Neuronal stem cell (in vitro differentiated cells): ENCODE measurements at regions not wholly inside any gene's neighbourhood (a gene's known extent, or its start where the extent isn't known, plus 50 kb on each side); places are given as distances from the start of the nearest gene placed in this dataset.
A peak's percentile ranks its signal among the peaks of the same experiment; 100 is the strongest.

Experiments used
- DNase-seq: peaks from one replicate; pipeline ENCODE4 v3.0.0-alpha.2; 2013; ENCODE audit warnings: low spot score
- H2AFZ ChIP-seq: one replicate; pipeline ENCODE4 v1.6.1; 2013; ENCODE audit warnings: mild to moderate bottlenecking, low read length, inconsistent platforms
- H2AK5ac ChIP-seq: 2 replicates; pipeline ENCODE4 v1.6.1; 2013; ENCODE audit warnings: low read depth, mild to moderate bottlenecking, inconsistent platforms, low read length, moderate library complexity, mixed read lengths
- H2BK120ac ChIP-seq: 2 replicates; pipeline ENCODE4 v1.6.1; 2013; ENCODE audit warnings: low read depth, mild to moderate bottlenecking, inconsistent platforms, low read length, moderate library complexity, mixed read lengths
- H2BK12ac ChIP-seq: one replicate; pipeline ENCODE4 v1.6.1; 2013; ENCODE audit warnings: low read length, inconsistent platforms
- H2BK15ac ChIP-seq: 2 replicates; pipeline ENCODE4 v1.6.1; 2013; ENCODE audit warnings: mild to moderate bottlenecking, low read length, inconsistent platforms, mixed read lengths
- H2BK5ac ChIP-seq: one replicate; pipeline ENCODE4 v1.6.1; 2013; ENCODE audit warnings: inconsistent platforms, mild to moderate bottlenecking, low read length, moderate library complexity
- H3K14ac ChIP-seq: one replicate; pipeline ENCODE4 v1.6.1; 2013; ENCODE audit warnings: low read length, inconsistent platforms
- H3K18ac ChIP-seq: 2 replicates; pipeline ENCODE4 v1.6.1; 2013; ENCODE audit warnings: low read length, inconsistent platforms
- H3K23ac ChIP-seq: 2 replicates; pipeline ENCODE4 v1.6.1; 2013; ENCODE audit warnings: low read depth, mild to moderate bottlenecking, mixed read lengths, low read length, inconsistent platforms; ENCODE audit not compliant: poor library complexity
- H3K27ac ChIP-seq: replicated peaks from 3 replicates; pipeline ENCODE4 v1.5.1; 2013; ENCODE audit warnings: low read length, inconsistent platforms
- H3K27me3 ChIP-seq, 3 experiments: 2 replicates each; pipeline ENCODE4 v1.6.1; 2013; ENCODE audit warnings: low read length in 3 of 3, mild to moderate bottlenecking in 2 of 3, inconsistent platforms in 1 of 3, low read depth in 1 of 3, mixed read lengths in 1 of 3, moderate library complexity in 1 of 3; ENCODE audit not compliant: control insufficient read depth in 3 of 3, insufficient read depth in 3 of 3
- H3K36me3 ChIP-seq, 2 donors: replicated peaks in 1 of 2; 2 replicates each; pipeline ENCODE4 v1.6.1; 2013; ENCODE audit warnings: low read length in 2 of 2; ENCODE audit not compliant: control insufficient read depth in 2 of 2, insufficient read depth in 2 of 2
- H3K4ac ChIP-seq: 2 replicates; pipeline ENCODE4 v1.6.1; 2013; ENCODE audit warnings: inconsistent platforms, mild to moderate bottlenecking, low read length, moderate library complexity
- H3K4me1 ChIP-seq, 2 donors: 1 replicate in 1 of 2; 2 replicates in 1 of 2; pipeline ENCODE4 v1.6.1; 2013; ENCODE audit warnings: low read length in 2 of 2, low read depth in 1 of 2; ENCODE audit not compliant: control insufficient read depth in 2 of 2, insufficient read depth in 1 of 2
- H3K4me2 ChIP-seq: one replicate; pipeline ENCODE4 v1.6.1; 2013; ENCODE audit warnings: mild to moderate bottlenecking, low read length, inconsistent platforms; ENCODE audit not compliant: insufficient read depth, poor library complexity, severe bottlenecking
- H3K4me3 ChIP-seq, 2 donors: 2 replicates each; pipeline ENCODE4 v1.5.1; 2013; ENCODE audit warnings: low read length in 2 of 2, mild to moderate bottlenecking in 2 of 2, inconsistent platforms in 1 of 2, moderate library complexity in 1 of 2
- H3K79me1 ChIP-seq: one replicate; pipeline ENCODE4 v1.6.1; 2013; ENCODE audit warnings: low read depth, mild to moderate bottlenecking, inconsistent platforms, low read length, moderate library complexity
- H3K9ac ChIP-seq: one replicate; pipeline ENCODE4 v1.6.1; 2013; ENCODE audit warnings: mild to moderate bottlenecking, low read depth, low read length, inconsistent platforms; ENCODE audit not compliant: poor library complexity
- H3K9me3 ChIP-seq, 2 donors: replicated peaks in 1 of 2; 2 replicates each; pipeline versions ENCODE3 to v1.6.1; 2013; ENCODE audit warnings: low read length in 2 of 2, mild to moderate bottlenecking in 2 of 2, inconsistent platforms in 1 of 2, low read depth in 1 of 2, mixed read lengths in 1 of 2, moderate library complexity in 1 of 2; ENCODE audit not compliant: control insufficient read depth in 2 of 2, insufficient read depth in 1 of 2
- H4K8ac ChIP-seq: one replicate; pipeline ENCODE4 v1.6.1; 2013; ENCODE audit warnings: low read depth, mild to moderate bottlenecking, inconsistent platforms, low read length, moderate library complexity
- H4K91ac ChIP-seq: one replicate; pipeline ENCODE4 v1.6.1; 2013; ENCODE audit warnings: low read length, low read depth, mild to moderate bottlenecking, inconsistent platforms; ENCODE audit not compliant: poor library complexity
- WGBS, 2 donors: extraction: QIAGEN DNeasy Blood & Tissue Kit; methylation state at CpG; one replicate each; pipeline ENCODE4 v1.1.7; 2013; ENCODE audit warnings: missing lambda C conversion rate in 2 of 2, mixed read lengths in 1 of 2; ENCODE audit not compliant: insufficient read length in 2 of 2, insufficient replicate concordance in 1 of 2; ENCODE audit errors: extremely low coverage in 2 of 2; 5-methylcytosine and 5-hydroxymethylcytosine counted together

DNA sequence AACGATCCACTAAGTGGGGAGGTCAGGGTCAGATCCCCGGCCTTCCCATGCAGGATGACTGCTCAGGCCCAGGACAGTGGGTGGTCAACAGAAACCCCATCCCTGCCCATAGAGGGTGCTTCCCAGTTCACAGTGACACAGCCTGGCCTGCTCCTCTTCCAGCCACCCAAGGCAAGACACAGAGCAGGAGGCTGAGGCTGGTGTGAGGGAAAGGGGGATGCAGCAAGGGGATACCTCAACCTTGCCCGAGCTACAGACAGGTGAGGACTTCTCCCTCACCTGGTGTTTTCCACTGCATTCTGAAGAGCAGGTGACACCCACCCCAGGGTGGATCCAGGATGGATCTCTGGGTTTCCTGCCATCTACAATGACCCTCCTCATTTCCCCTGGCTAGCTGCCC lies 106.7 kb downstream of the KIF26A start:
- H3K27ac ChIP-seq = no peak overlapping the region
- no peak overlapping the region for H3K23ac ChIP-seq
- no peaks in the 10 kb centered on the region for H3K79me1 ChIP-seq
- H3K4me2 ChIP-seq = no peak overlapping the region
- no peak overlapping the region for H2BK120ac ChIP-seq
- H2BK5ac ChIP-seq = no peak overlapping the region
- H3K4ac ChIP-seq = no peak overlapping the region
- no CpG with 5 or more reads among the region's 3 CpGs for WGBS, 2 donors
- H4K8ac ChIP-seq = no peak overlapping the region
- H2BK12ac ChIP-seq = no peak overlapping the region
- H2AK5ac ChIP-seq = peak overlapping the region; percentile 27
- H2BK15ac ChIP-seq = no peak overlapping the region
- no peak overlapping the region for H3K4me3 ChIP-seq
- peaks cover 0 to 3% of the 10 kb centered on the region in 2 donors for H3K4me1 ChIP-seq
- no peak for DNase-seq
- H3K9me3 ChIP-seq = peaks cover 8 to 9% of the 10 kb centered on the region in 2 donors
- no peak overlapping the region for H3K14ac ChIP-seq
- no peak overlapping the region for H3K18ac ChIP-seq
- no peaks in the 10 kb centered on the region for H3K36me3 ChIP-seq
- no peak overlapping the region for H4K91ac ChIP-seq
- H3K27me3 ChIP-seq = peaks cover 0 to 4% (median 0%) of the 10 kb centered on the region in 3 experiments
- H3K9ac ChIP-seq = no peak overlapping the region
- no peak overlapping the region for H2AFZ ChIP-seq

GRCh38 chr14:104245723-104246122 lies 107.3 kb downstream of the KIF26A start:
- Histone ChIP-seq H3K4me2 (no peak overlapping the region), H2BK15ac (no peak overlapping the region), H3K9ac (no peak overlapping the region), H3K18ac (no peak overlapping the region), H2BK120ac (no peak overlapping the region), H3K27me3 (no peaks in the 10 kb centered on the region), H2BK5ac (no peak overlapping the region), H3K4me3 (no peak overlapping the region), H4K91ac (no peak overlapping the region), H3K14ac (no peak overlapping the region), H3K79me1 (no peaks in the 10 kb centered on the region), H2BK12ac (no peak overlapping the region), H2AK5ac (no peak overlapping the region), H2AFZ (no peak overlapping the region), H3K4ac (no peak overlapping the region), H3K4me1 (no peaks in the 10 kb centered on the region), H3K27ac (no peak overlapping the region), H3K9me3 (peaks cover 8 to 9% of the 10 kb centered on the region in 2 donors), H3K23ac (no peak overlapping the region), H4K8ac (no peak overlapping the region), H3K36me3 (no peaks in the 10 kb centered on the region)
- no CpG with 5 or more reads among the region's 2 CpGs for WGBS, 2 donors
- DNase-seq = no peak

DNA sequence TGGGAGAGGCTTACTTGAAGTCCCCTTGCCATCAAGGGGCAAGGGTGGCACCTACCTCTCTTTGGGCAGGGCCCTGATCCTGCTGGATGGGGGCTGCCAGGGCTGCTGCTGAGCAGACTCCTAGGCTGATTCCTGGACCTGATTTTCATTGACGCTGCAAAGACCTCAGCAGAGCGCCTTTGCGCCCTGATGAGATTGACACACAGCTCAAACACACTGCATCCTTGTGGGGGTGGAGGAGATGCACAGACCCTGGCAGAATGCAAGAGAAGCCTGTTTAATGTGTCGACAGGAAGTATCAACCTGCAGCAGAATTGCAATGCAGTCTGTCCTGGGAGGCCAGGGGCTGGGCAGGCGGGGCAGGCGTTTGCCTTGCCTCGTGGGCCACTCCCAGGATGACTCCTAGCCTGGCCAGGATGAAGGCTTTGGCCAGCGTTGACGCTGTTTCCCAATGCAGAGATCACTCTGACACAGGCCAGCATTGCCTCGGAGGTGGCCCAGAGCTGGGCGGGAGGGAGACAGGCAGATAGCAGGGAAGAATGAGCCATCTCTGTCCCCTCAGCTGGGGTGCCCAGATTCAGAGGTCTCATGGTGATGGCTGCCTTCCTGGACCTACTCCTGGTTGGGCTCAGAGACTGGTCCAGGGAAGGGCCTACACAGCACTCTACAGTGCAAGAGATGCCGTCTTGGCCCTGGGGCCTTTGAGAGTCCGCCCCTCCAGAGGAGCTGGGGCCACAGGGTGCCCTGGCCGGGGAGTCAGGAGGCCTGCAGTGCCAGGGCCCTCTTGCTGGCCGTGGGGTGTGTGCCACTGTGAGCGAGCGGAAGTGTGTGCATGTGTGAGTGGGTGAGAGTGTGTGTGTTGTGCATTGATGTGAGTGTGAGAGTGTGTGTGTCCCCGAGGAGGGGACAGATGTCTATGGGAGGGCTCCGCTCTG lies 108.3 kb downstream of the KIF26A start:
- H3K4me3 ChIP-seq = no peak overlapping the region
- H3K36me3 ChIP-seq = no peaks in the 10 kb centered on the region
- H2AFZ ChIP-seq = no peak overlapping the region
- no peak overlapping the region for H3K27ac ChIP-seq
- H4K91ac ChIP-seq = no peak overlapping the region
- H3K9me3 ChIP-seq = peaks cover 8 to 9% of the 10 kb centered on the region in 2 donors
- no peak overlapping the region for H3K23ac ChIP-seq
- H3K9ac ChIP-seq = peak overlapping the region; percentile 63
- H3K79me1 ChIP-seq = no peaks in the 10 kb centered on the region
- no peaks in the 10 kb centered on the region for H3K27me3 ChIP-seq
- no peak overlapping the region for H2AK5ac ChIP-seq
- peak overlapping the region; percentile 13 for H2BK5ac ChIP-seq
- no peak overlapping the region for H3K4me2 ChIP-seq
- no peak for DNase-seq
- H4K8ac ChIP-seq = no peak overlapping the region
- H3K4me1 ChIP-seq = no peaks in the 10 kb centered on the region
- peak overlapping the region; percentile 47 for H3K14ac ChIP-seq
- peak overlapping the region; percentile 13 for H3K18ac ChIP-seq
- no peak overlapping the region for H2BK12ac ChIP-seq
- no peak overlapping the region for H3K4ac ChIP-seq
- H2BK120ac ChIP-seq = no peak overlapping the region
- WGBS, 2 donors = no CpG with 5 or more reads among the region's 19 CpGs
- peak overlapping the region; percentile 75 for H2BK15ac ChIP-seq

DNA sequence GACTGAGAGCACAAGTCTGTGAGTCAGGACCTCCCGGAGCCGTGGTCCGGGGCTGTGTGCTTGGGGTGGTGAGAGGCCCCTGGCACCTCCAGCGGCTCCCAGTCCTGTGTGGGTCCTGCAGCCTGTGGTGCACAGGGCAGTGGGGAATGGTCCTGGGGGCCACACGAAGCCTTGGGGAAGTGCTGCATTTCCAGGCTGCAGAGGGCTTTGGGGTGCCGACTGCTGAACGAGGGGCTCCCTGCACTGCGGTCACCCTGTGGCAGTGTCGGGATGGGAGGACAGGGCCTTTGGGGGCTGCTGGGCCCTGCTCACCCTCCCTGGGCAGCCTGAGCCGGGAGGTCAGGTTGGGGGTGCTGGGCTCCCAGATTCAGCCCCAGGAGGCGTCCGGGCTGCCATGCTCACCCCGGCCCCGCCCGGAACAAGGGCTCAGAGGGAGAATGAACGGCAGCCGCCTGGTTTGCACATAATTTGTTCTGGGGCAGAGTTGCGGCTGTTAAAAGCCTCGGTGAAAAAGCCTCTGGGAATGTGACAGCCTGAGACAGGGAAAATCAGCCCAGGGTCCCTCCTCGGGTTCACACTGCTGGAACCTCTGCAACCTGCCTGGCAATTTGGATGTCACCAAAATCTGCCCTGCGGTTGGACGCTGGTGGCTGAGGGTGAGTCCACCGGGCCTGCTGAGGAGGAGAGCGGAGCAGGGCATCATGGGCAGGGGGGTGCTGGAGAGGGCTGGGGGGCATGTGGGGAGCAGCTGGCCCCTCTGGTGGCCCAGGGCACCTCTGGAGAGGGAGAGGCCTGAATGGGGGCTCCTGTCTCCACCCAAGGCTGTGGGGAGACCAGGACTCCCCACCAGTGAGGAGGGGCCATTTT lies 109.2 kb downstream of the KIF26A start:
- H4K8ac ChIP-seq = no peak overlapping the region
- no peak overlapping the region for H2BK5ac ChIP-seq
- H2BK120ac ChIP-seq = no peak overlapping the region
- H3K27me3 ChIP-seq = no peaks in the 10 kb centered on the region
- peak overlapping the region; percentile 63 for H3K9ac ChIP-seq
- H4K91ac ChIP-seq = no peak overlapping the region
- H3K4me3 ChIP-seq = peak overlapping the region in 1 of 2 donors; percentile 38
- no peak overlapping the region for H2AFZ ChIP-seq
- WGBS, 2 donors = no CpG with 5 or more reads among the region's 24 CpGs
- no peaks in the 10 kb centered on the region for H3K4me1 ChIP-seq
- no peak for DNase-seq
- no peaks in the 10 kb centered on the region for H3K36me3 ChIP-seq
- H3K18ac ChIP-seq = peak overlapping the region; percentile 89
- H3K9me3 ChIP-seq = peaks cover 8 to 9% of the 10 kb centered on the region in 2 donors
- no peak overlapping the region for H3K4me2 ChIP-seq
- H3K4ac ChIP-seq = peak overlapping the region; percentile 37
- H2BK15ac ChIP-seq = peak overlapping the region; percentile 75
- no peaks in the 10 kb centered on the region for H3K79me1 ChIP-seq
- H3K23ac ChIP-seq = no peak overlapping the region
- no peak overlapping the region for H2BK12ac ChIP-seq
- peak overlapping the region; percentile 82 for H3K14ac ChIP-seq
- H3K27ac ChIP-seq = no peak overlapping the region
- H2AK5ac ChIP-seq = no peak overlapping the region
